SK-N-SH treated with all-trans-retinoic acid at 6 μM for 48 hours (cell line): ENCODE measurements at regions not wholly inside any gene's neighbourhood (a gene's known extent, or its start where the extent isn't known, plus 50 kb on each side); places are given as distances from the start of the nearest gene placed in this dataset.

Experiments used
- BACH2 ChIP-seq: fragments of 250-450 bp; sonication (Bioruptor Pico); IDR thresholded peaks from 2 replicates; pipeline ENCODE4 v1.9.0; 2021; ENCODE audit warnings: mild to moderate bottlenecking, borderline replicate concordance
- CSDC2 ChIP-seq: fragments of 250-450 bp; sonication (Bioruptor Pico); IDR thresholded peaks from 2 replicates; pipeline ENCODE4 v1.5.0; 2020; ENCODE audit warnings: mild to moderate bottlenecking, moderate library complexity
- ESRRG ChIP-seq: fragments of 250-450 bp; sonication (Bioruptor Pico); IDR thresholded peaks from 2 replicates; pipeline ENCODE4 v1.6.1; 2021; ENCODE audit warnings: mild to moderate bottlenecking
- ISL1 ChIP-seq: fragments of 250-450 bp; sonication (Bioruptor Pico); IDR thresholded peaks from 2 replicates; pipeline ENCODE4 v2.1.2; 2022; ENCODE audit warnings: mild to moderate bottlenecking, moderate library complexity
- POU6F1 ChIP-seq: fragments of 250-450 bp; sonication (Bioruptor Pico); IDR thresholded peaks from 2 replicates; pipeline ENCODE4 v1.8.0; 2021; ENCODE audit warnings: low read depth, mild to moderate bottlenecking, moderate library complexity, borderline replicate concordance
- PPARA ChIP-seq: fragments of 250-450 bp; sonication (Bioruptor Pico); IDR thresholded peaks from 2 replicates; pipeline ENCODE4 v1.5.0; 2020; ENCODE audit warnings: mild to moderate bottlenecking, borderline replicate concordance
- RARB ChIP-seq: fragments of 250-450 bp; sonication (Bioruptor Pico); IDR thresholded peaks from 2 replicates; pipeline ENCODE4 v1.8.0; 2021; ENCODE audit warnings: mild to moderate bottlenecking, moderate library complexity
- SNAI2 ChIP-seq: fragments of 250-450 bp; sonication (Bioruptor Pico); IDR thresholded peaks from 2 replicates; pipeline ENCODE4 v1.5.0; 2020; ENCODE audit warnings: mild to moderate bottlenecking, moderate library complexity
- ZFP3 ChIP-seq: fragments of 250-450 bp; sonication (Bioruptor Pico); IDR thresholded peaks from 2 replicates; pipeline ENCODE4 v1.5.0; 2020; ENCODE audit warnings: mild to moderate bottlenecking, moderate library complexity
- ZFP30 ChIP-seq: fragments of 450-650 bp; formaldehyde crosslinking; IDR thresholded peaks from 2 replicates; pipeline ENCODE4 v1.5.0; 2022; ENCODE audit warnings: mild to moderate bottlenecking, moderate library complexity
- ZNF70 ChIP-seq: fragments of 450-650 bp; formaldehyde crosslinking; IDR thresholded peaks from 2 replicates; pipeline ENCODE4 v1.5.0; 2020; ENCODE audit warnings: mild to moderate bottlenecking, moderate library complexity

- no peak for TF ChIP-seq ZFP3 (CRISPR knock-in tag)
- no peak for TF ChIP-seq BACH2 (CRISPR knock-in tag)
- TF ChIP-seq ZNF70 (CRISPR knock-in tag), result no peak
- no peak for TF ChIP-seq PPARA (CRISPR knock-in tag)
- no peak for TF ChIP-seq ISL1 (CRISPR knock-in tag)
- no peak for TF ChIP-seq ZFP30 (CRISPR knock-in tag)
- TF ChIP-seq ESRRG (CRISPR knock-in tag), result no peak
- no peak for TF ChIP-seq SNAI2
- TF ChIP-seq POU6F1 (CRISPR knock-in tag), result no peak
- no peak for TF ChIP-seq RARB (CRISPR knock-in tag)
- no peak for TF ChIP-seq CSDC2 (CRISPR knock-in tag)
These were observed 145.0 kb upstream of the TNC start for GRCh38 chr9:115262952-115263351.
